ENCODE measurements at regions not wholly inside any gene's neighbourhood (a gene's known extent, or its start where the extent isn't known, plus 50 kb on each side); places are given as distances from the start of the nearest gene placed in this dataset.

- no peak overlapping the region for H3K9ac ChIP-seq (ENCODE audit: control insufficient read depth, insufficient read depth, low read length)
- no peaks in the 10 kb centered on the region for H3K79me2 ChIP-seq (ENCODE audit: control insufficient read depth, insufficient read depth, low read length)
- 0% methylated on average over 4 of the region's 4 CpGs for WGBS (ENCODE audit: insufficient coverage, insufficient replicate concordance, low lambda C conversion rate, missing lambda C conversion rate)
- H3K4me2 ChIP-seq (ENCODE audit: control insufficient read depth, insufficient read depth), result no peak overlapping the region
- intact Hi-C loops (cut with micrococcal nuclease; ENCODE audit: unreplicated experiment), result no loop called here
- no peak for ATAC-seq
- H4K20me1 ChIP-seq (ENCODE audit: control insufficient read depth, insufficient read depth), result no peaks in the 10 kb centered on the region
- no peak overlapping the region for H2AFZ ChIP-seq (ENCODE audit: control insufficient read depth, low read depth, low read length)
- BruUV-seq (replicated peaks), result no TSS peak
- H3K36me3 ChIP-seq (ENCODE audit: control insufficient read depth in 2 of 2, insufficient read depth in 2 of 2, low read length in 1 of 2), result no peaks in the 10 kb centered on the region
- in situ Hi-C loops (cut with MboI), result no loop called here
- H3K27me3 ChIP-seq (replicated peaks in 1 of 2; ENCODE audit: control insufficient read depth in 2 of 2, insufficient read depth in 2 of 2, low read length in 1 of 2), result no peaks in the 10 kb centered on the region
- CTCF ChIA-PET, result interaction anchor here (1.1 kb wide), 1 partner anchor 13 kb away, joined by 3 read pairs; no protein-coding TSS in a partner anchor
- no peak overlapping the region for H3K4me3 ChIP-seq
- SMC1A ChIA-PET (ENCODE audit: uncharacterized antibody, unreplicated experiment), result no interaction called here
- no peak for FAIRE-seq
- no peak overlapping the region for H3K27ac ChIP-seq (ENCODE audit: control insufficient read depth, insufficient read depth)
- no peaks in the 10 kb centered on the region for H3K4me1 ChIP-seq (ENCODE audit: control insufficient read depth, insufficient read depth, low read length)
- RAD21 ChIA-PET (ENCODE audit: unreplicated experiment), result no interaction called here
- POLR2A ChIA-PET, result no interaction called here
- no peak for DNase-seq (ENCODE audit: low read depth, low spot score)
- no peaks in the 10 kb centered on the region for H3K9me3 ChIP-seq (replicated peaks; ENCODE audit: control insufficient read depth, insufficient read depth, low read length)
- no peak for TF ChIP-seq CREM (IDR thresholded peaks at IDR 0.05; ENCODE audit: low read depth)
- no peak for TF ChIP-seq EZH2 (IDR thresholded peaks at IDR 0.05; ENCODE audit: borderline replicate concordance, control insufficient read depth, low read depth, low read length)
- no peak for TF ChIP-seq POLR2AphosphoS5 (IDR thresholded peaks at IDR 0.05; ENCODE audit: low read length)
- no peak for TF ChIP-seq ZNF592 (IDR thresholded peaks at IDR 0.05)
- no peak for TF ChIP-seq CBX5 (IDR thresholded peaks at IDR 0.05; ENCODE audit: low read depth)
- TF ChIP-seq PBX3 (IDR thresholded peaks at IDR 0.05; ENCODE audit: insufficient replicate concordance, low read depth, low read length), result no peak
- TF ChIP-seq RCOR1 (conservative IDR thresholded peaks at IDR 0.05; ENCODE audit: low read depth, low read length), result no peak
- no peak for TF ChIP-seq EGR1 (IDR thresholded peaks at IDR 0.05; ENCODE audit: borderline replicate concordance in 1 of 2, low read depth in 2 of 2, low read length in 2 of 2)
- TF ChIP-seq SIN3A (IDR thresholded peaks at IDR 0.05; ENCODE audit: low read depth, low read length), result no peak
- TF ChIP-seq ZBTB11 (CRISPR knock-in tag; IDR thresholded peaks at IDR 0.05), result no peak
- TF ChIP-seq RFX5 (IDR thresholded peaks at IDR 0.05; ENCODE audit: low read depth, low read length), result no peak
- no peak for TF ChIP-seq TARDBP (IDR thresholded peaks at IDR 0.05; ENCODE audit: borderline replicate concordance)
- TF ChIP-seq NKRF (conservative IDR thresholded peaks at IDR 0.05), result no peak
These were observed 377.7 kb upstream of the FZD8 start for GRCh38 chr10:36019749-36020148.
